ENCODE measurements at regions not wholly inside any gene's neighbourhood (a gene's known extent, or its start where the extent isn't known, plus 50 kb on each side); places are given as distances from the start of the nearest gene placed in this dataset.

DNA sequence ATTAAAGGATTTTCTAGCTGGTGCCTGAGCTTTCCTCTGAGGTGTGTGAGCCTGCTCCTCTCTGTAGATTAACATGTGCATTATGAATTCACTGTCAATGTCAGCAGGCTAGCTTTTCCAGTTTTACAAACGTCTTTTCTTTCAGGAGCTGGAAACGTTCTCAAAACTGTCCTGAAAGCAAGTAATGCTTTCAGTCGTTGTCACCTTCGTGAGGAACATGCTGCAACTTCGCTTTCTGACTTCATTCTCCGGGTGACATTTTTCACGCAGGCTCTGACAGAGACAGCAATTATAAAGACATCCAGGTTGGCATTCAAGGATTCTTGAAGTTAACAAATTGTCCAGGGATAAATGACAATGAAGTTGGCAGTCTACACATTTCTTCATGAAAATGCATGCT lies 671.5 kb downstream of the DHX35 start:
- TF ChIP-seq, protein P1, sequence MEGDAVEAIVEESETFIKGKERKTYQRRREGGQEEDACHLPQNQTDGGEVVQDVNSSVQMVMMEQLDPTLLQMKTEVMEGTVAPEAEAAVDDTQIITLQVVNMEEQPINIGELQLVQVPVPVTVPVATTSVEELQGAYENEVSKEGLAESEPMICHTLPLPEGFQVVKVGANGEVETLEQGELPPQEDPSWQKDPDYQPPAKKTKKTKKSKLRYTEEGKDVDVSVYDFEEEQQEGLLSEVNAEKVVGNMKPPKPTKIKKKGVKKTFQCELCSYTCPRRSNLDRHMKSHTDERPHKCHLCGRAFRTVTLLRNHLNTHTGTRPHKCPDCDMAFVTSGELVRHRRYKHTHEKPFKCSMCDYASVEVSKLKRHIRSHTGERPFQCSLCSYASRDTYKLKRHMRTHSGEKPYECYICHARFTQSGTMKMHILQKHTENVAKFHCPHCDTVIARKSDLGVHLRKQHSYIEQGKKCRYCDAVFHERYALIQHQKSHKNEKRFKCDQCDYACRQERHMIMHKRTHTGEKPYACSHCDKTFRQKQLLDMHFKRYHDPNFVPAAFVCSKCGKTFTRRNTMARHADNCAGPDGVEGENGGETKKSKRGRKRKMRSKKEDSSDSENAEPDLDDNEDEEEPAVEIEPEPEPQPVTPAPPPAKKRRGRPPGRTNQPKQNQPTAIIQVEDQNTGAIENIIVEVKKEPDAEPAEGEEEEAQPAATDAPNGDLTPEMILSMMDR (IDR thresholded peaks at IDR 0.05): no peak
- TF ChIP-seq EP300 (IDR thresholded peaks at IDR 0.05) (no peak), POLR2A (IDR thresholded peaks at IDR 0.05) (no peak)

Measured in tibial nerve (tissue), 4 donors.